GM19193 (cell line): ENCODE measurements at regions not wholly inside any gene's neighbourhood (a gene's known extent, or its start where the extent isn't known, plus 50 kb on each side); places are given as distances from the start of the nearest gene placed in this dataset.

Source experiments
- POLR2A ChIP-seq: IDR thresholded peaks from 4 replicates; pipeline ENCODE4 v1.6.1; 2011; ENCODE audit not compliant: insufficient read depth, insufficient read length; ENCODE audit errors: extremely low read depth

- no peak for TF ChIP-seq POLR2A
Observed at GRCh38 chr2:58932801-58933200, 691.7 kb upstream of the FANCL start.

GRCh38 chr2:58930537-58930936 is 689.4 kb upstream of the FANCL start:
- TF ChIP-seq POLR2A, result no peak

GRCh38 chr2:58928973-58929372 is 687.8 kb upstream of the FANCL start:
- no peak for TF ChIP-seq POLR2A

- TF ChIP-seq POLR2A, result no peak
Observed at GRCh38 chr2:58928391-58928790, 687.3 kb upstream of the FANCL start.

GRCh38 chr2:58926112-58926511 is 685.0 kb upstream of the FANCL start:
- TF ChIP-seq POLR2A, result no peak

GRCh38 chr2:58925676-58926081 is 684.6 kb upstream of the FANCL start:
- TF ChIP-seq POLR2A, result no peak

- no peak for TF ChIP-seq POLR2A
Observed at GRCh38 chr2:58923869-58924268, 682.7 kb upstream of the FANCL start.

GRCh38 chr2:58922245-58922644 is 681.1 kb upstream of the FANCL start:
- no peak for TF ChIP-seq POLR2A

- no peak for TF ChIP-seq POLR2A
Observed at GRCh38 chr2:58921676-58922075, 680.6 kb upstream of the FANCL start.

GRCh38 chr2:58920001-58920400 is 678.9 kb upstream of the FANCL start:
- TF ChIP-seq POLR2A, result no peak

- no peak for TF ChIP-seq POLR2A
Observed at GRCh38 chr2:58919316-58919715, 678.2 kb upstream of the FANCL start.

- no peak for TF ChIP-seq POLR2A
Observed at GRCh38 chr2:58918141-58918540, 677.0 kb upstream of the FANCL start.

GRCh38 chr2:58917596-58917995 is 676.5 kb upstream of the FANCL start:
- TF ChIP-seq POLR2A, result no peak

GRCh38 chr2:58916063-58916462 is 674.9 kb upstream of the FANCL start:
- no peak for TF ChIP-seq POLR2A

- TF ChIP-seq POLR2A, result no peak
Observed at GRCh38 chr2:58914733-58915505, 673.8 kb upstream of the FANCL start.

- TF ChIP-seq POLR2A, result no peak
Observed at GRCh38 chr2:58913082-58913726, 672.1 kb upstream of the FANCL start.
